NCI-H2171 treated with DMSO at 0.1 percent for 48 hours (cell line): ENCODE measurements at regions not wholly inside any gene's neighbourhood (a gene's known extent, or its start where the extent isn't known, plus 50 kb on each side); places are given as distances from the start of the nearest gene placed in this dataset.

ENCODE experiments used
- DNase-seq: peaks from one replicate; lab custom pipeline; 2025; lab: John Stamatoyannopoulos, UW

GRCh38 chr5:8050616-8051175 lies 181.7 kb downstream of the MTRR start:
- no peak for DNase-seq

GRCh38 chr5:8053270-8053669 lies 184.3 kb downstream of the MTRR start:
- no peak for DNase-seq

DNA sequence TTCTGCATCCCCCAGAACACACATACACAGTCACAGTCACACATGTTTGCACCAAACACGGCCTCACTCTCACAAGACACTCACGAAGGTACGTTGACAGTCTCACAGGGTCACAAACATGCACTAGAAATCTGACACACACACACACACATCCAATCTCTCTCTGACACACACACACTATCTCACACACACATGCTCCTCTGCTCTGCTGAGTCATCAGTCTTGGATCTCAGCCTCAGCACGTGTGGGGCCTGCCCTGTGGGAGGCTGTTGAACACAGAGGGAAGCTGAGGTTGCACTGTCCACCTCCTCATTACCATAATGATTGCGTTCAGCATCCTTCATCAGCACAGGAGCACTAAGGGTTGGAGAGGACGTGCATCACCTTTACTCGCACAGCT lies 188.8 kb downstream of the MTRR start:
- DNase-seq, result peak; percentile 32

GRCh38 chr5:8058616-8059190 lies 189.8 kb downstream of the MTRR start:
- DNase-seq, result peak; percentile 95

GRCh38 chr5:8059337-8059736 lies 190.4 kb downstream of the MTRR start:
- DNase-seq, result peak; percentile 92

DNA sequence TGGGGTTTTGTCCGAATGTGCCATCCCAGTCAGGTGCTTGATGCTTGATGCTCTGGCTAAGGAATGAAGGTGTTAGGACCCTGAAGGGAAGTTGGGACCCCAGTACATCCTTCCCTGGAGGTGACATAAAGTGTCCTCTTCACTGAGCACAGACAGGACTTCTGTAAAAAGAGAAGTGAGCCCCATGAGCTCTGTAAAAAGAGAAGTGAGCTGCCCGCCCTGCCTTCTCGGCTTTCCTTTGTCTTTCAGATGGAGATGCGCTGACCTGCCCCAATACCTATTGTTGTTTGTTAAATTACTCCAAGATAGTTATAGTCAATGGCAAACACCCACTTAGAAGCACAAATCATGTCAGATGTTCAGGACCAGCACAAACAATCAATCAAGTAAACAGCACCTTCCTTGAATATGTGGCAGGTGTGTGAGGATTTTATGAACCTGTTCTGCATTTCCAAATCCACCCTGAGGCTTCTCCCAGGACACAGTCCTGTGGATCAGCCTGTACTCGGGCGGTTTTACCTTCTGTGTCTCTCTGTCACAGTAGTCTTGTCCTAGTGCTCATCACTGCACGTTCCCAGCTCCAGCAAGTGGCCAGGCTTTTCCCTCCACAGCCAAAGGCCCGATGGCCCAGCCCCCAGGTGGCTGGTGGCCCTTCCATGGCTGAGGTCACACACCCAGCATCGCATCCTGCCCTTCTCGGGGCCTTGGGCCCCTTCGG lies 191.4 kb downstream of the MTRR start:
- DNase-seq, result no peak

DNA sequence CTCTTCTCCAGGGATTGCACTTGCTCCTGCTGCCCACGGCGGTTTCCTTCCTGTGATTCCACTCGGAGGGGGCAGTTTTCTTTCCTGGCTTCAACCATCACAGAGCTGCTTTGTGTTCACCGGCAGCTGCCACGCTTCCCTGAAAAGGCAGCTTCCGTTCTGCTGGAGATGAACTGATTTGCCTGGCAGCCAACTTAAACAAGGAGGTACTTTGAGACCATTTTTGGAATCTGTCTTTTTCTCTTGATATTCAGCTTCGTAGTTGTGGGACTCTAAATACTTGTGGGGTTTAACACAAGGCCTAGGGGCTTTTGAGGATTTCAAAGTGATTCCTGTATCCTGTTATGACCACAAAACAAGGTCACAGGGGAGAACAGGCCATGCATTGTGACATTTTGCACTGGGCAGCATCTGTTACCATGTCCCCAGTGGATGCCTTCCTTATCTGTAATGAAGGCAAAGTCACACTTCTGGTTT lies 192.0 kb downstream of the MTRR start:
- no peak for DNase-seq

- no peak for DNase-seq
Measured at GRCh38 chr5:8062521-8062920, 193.6 kb downstream of the MTRR start.

GRCh38 chr5:8068078-8068477 lies 199.1 kb downstream of the MTRR start:
- DNase-seq, result no peak

GRCh38 chr5:8070138-8070537 lies 201.2 kb downstream of the MTRR start:
- DNase-seq, result no peak

GRCh38 chr5:8079056-8079455 lies 210.1 kb downstream of the MTRR start:
- no peak for DNase-seq

DNA sequence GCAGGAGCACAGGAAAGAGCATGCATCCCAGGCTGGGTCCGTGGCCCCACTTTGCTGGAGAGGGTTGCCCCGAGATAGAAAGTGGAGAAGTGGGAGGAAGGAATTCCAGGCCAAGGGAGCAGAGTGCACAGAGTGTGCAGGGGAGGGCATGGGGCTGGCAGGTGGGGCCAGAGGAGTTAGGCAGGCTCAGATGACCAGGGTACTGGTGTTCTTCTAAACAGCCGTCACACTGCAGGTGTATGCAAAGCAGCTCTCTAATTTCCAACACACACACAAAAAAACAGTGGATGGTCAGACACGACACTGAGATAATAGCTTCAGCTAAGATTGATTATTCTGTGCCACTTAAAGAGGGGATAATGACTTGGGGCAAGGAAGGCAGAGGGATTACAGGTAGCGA lies 212.2 kb downstream of the MTRR start:
- no peak for DNase-seq

- no peak for DNase-seq
Measured at GRCh38 chr5:8093669-8094068, 224.7 kb downstream of the MTRR start.

DNA sequence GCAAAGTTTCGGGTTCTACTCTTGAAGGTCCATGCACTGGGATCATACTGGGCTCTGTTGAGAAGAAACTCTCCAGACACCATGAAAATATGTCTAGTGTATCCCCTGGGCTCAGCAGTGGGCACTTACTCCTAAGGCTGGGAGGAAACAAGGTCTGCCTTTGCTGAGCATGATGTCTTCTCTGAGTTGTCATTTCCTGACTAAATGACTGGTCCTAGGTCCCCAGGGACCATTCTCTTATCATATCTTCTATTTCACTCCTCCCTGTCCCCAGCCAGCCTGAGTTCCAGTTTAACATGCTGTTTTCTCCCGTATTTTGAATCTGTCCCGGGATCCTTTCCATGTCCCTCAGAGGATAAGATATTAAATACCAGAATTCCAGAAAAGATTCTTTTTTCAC lies 225.4 kb downstream of the MTRR start:
- no peak for DNase-seq

GRCh38 chr5:8097146-8097545 lies 228.2 kb downstream of the MTRR start:
- DNase-seq, result no peak

- DNase-seq, result no peak
Measured at GRCh38 chr5:8098081-8098480, 229.1 kb downstream of the MTRR start.

GRCh38 chr5:8102714-8103113 lies 233.8 kb downstream of the MTRR start:
- no peak for DNase-seq

- no peak for DNase-seq
Measured at GRCh38 chr5:8114597-8115266, 245.8 kb downstream of the MTRR start.

DNA sequence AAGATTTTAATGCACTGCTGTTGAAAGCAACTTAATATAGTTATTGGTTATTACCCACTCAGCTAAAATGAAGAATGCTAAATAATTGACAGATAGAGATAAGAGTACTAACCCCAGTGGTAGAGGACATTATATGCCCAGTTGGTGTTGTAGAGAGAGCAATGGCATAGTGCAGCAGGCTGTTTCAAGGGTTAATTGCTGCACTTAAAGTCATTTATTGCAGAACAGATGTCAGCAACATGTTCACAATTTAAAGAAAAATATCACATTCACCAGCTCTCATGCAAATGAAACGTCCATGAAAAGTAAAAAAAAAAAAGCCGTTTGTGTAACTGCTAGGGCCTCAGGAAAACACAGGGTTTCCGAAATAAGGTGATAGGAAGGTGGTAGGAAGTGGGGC lies 254.6 kb downstream of the MTRR start:
- peak; percentile 91 for DNase-seq

GRCh38 chr5:8134609-8135008 lies 265.7 kb downstream of the MTRR start:
- no peak for DNase-seq

GRCh38 chr5:8135742-8136141 lies 266.8 kb downstream of the MTRR start:
- DNase-seq, result no peak

- DNase-seq, result peak; percentile 33
Measured at GRCh38 chr5:8136271-8136670, 267.3 kb downstream of the MTRR start.

GRCh38 chr5:8137941-8138550 lies 269.1 kb downstream of the MTRR start:
- no peak for DNase-seq
